HG03196 (cell line): ENCODE measurements at regions not wholly inside any gene's neighbourhood (a gene's known extent, or its start where the extent isn't known, plus 50 kb on each side); places are given as distances from the start of the nearest gene placed in this dataset.

Experiments
- ATAC-seq: cut with Tn5 transposase; IDR thresholded peaks from one replicate; pipeline ENCODE4 v1.9.1; 2021; ENCODE audit not compliant: unreplicated experiment

DNA sequence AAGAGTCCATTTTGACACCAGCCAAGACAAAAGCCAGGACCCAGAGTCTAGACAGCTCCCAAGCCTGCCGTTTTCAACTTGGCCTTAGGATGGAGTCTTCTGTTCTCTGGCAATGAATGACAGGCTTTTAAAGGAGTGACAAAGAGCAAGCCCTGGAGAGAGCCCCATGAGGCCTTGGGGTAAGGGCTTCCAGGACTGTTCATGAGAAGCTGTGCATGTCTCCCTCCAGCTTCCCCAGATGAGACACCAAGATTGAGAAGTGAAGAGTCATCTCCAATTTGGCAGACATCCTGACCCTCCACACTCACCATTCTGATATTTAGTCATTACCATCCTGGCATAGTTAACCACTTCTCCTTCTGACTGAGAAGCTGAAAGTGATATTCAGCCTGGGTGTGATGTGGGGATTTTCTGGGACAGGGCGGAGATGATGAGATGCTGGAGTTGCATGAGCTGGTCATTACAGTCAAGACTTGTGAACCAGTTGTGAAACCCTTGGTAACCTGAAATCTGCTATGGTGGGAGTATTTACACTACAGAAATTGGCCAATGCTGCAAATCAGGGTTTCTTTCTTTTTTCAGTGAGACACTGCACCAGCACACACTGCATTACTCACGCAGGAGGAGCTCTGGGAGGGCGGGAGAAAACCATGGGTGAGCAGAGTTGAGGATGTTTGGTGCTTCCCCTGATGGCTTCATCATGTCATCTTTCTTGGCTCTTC is 77.8 kb downstream of the VCPKMT start:
- peak; percentile 70 for ATAC-seq

DNA sequence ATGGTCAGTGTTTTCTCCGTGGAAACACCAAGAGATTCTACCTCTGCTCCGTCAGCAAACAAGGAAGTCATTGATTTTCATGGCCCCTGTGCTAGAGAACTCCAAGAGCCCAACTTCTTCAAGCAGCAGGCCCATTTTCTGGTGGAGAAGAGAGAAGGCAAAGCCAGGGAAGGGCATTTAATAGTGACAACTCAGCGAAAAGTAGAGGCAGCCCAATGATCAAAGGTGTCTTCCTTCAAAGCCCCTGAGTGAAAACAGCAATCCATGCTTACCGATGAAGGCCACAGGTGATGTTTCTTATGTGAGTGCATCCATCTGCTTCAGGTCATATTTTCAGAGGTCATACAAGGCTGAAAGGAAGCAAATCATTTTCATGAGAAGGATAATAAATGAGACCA is 77.3 kb downstream of the VCPKMT start:
- no peak for ATAC-seq

DNA sequence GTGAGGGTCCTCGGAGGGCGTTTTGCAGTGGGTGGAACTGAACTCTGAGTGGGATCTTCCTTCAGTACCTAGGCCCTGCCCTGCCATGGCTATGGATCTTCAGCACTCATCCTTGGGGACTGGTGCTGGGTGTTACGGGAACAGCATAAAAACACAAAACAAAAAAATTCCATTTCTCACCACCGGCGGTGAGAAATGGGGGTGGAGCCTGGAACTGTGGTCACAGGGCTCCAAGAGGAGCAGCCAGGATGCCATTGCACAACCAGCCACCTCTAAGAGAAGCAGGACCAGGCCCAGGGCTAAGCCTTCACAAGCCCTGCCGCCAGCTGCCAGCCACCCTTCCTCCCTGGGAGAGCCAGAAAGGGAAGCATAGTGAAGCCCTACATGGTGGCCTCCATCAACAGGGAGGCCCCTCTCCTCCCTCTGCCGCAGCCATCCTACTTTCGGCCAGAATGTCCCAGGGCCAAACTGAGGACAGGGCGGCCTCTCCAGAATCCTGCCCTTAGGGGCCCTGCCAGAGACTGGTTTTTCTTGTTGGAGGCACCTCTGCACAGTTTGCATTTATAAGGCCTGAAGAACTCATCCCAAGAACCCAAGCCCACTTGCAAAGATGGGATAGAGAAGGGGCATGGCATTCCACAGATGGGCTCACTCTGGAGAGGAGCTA is 76.5 kb downstream of the VCPKMT start:
- ATAC-seq = no peak

- peak; percentile 24 for ATAC-seq
Measured at GRCh38 chr14:50040401-50040775, 76.0 kb downstream of the VCPKMT start.

- ATAC-seq = no peak
Measured at GRCh38 chr14:50040895-50041465, 75.4 kb downstream of the VCPKMT start.

DNA sequence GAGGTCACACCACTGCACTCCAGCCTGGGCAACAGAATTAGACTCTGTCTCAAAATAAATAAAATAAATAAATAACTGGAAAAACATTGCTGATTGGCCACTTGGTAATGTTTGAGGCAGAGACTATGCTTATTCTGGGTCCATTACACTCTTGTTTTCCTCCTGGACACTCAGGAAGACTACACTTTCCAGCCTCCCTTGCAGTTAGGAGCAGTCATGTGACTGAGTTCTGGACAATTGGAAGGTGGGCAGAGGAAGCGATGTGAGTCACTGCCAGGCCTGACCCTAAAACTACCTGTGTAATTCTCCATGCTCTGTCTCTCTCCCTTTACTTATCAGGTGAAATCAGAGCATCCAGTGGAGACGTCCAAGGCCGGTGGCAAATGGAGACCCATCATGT is 74.4 kb downstream of the VCPKMT start:
- no peak for ATAC-seq

DNA sequence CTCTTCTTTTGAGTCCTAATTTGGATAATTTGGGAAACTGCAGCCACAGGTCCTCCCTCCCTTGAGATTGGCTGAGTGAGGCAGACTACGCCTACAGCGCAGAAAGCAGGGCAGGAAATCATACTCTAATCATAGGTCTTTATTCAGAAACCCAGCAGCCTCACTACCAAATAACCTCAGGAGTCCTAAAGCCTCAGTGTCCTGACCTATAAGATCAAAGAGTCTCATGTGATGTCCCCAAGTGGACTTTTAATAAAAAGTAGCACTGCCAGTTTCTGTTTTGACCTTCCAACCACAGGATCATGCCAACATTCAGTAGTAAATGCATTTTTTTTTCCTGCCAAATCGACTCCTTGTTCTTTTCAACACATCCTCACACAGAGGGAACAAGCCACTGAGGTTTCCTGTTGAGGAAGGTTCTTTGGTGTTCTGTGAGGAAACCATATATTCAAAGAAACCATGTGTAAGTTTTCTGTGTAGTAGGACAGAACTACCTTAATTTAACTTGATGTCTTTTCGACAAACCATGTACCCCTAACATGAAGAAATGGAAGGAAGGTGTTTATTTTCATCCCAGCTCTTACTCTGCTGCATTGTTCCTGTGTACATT is 72.2 kb downstream of the VCPKMT start:
- no peak for ATAC-seq

DNA sequence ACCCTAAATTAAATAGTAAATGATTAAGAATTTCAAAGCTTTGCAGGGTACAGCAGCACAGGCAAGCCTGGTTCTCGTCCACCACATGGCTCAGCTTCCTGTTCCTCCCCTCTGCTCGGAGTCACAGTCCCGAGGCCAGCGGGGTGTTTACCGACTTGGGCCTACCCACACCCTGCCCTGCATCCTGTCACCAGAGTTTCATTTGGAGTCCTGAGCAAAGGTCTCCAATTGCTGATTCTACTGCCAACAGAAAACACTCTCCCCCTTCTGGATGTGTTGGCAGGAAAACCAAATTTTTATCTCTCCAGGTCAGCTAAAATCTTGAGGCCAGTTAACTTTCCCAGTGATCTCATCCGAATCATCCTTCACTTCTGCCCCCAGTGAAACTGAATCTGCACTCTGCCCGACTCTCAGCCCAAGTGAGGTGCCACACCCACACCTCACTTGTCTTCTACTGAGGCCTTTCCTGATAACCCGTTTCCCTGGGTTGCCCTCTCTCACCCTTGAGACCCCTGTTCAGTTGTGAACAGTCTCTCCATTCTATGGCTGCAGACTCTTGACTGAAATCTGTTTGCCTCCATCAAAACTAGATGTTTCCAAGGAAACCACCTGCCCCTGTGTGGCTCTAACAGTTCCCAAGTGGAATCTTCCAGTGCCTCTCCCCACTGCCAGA is 71.2 kb downstream of the VCPKMT start:
- peak; percentile 72 for ATAC-seq

GRCh38 chr14:50045837-50046236 is 70.5 kb downstream of the VCPKMT start:
- ATAC-seq = no peak

- peak; percentile 75 for ATAC-seq
Measured at GRCh38 chr14:50047274-50047676, 69.1 kb downstream of the VCPKMT start.

DNA sequence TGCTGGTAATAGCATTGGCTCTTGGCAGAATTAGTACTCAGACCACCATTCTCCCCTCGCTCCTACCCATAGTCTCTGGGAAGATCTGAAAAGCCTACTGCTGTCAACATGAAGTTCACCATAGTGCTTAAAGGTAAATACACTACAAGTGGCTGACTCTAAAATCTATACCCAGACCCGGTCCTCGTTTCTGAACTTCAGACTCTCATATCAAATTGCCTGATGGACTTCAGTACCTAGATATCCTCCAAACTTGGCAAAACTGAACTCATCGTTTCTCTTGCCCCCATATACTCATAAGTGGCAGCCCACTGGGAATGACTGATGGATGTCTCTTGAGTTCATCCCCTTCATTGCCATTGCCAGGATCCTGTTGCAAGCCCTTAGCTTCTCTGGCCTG is 67.3 kb downstream of the VCPKMT start:
- no peak for ATAC-seq

DNA sequence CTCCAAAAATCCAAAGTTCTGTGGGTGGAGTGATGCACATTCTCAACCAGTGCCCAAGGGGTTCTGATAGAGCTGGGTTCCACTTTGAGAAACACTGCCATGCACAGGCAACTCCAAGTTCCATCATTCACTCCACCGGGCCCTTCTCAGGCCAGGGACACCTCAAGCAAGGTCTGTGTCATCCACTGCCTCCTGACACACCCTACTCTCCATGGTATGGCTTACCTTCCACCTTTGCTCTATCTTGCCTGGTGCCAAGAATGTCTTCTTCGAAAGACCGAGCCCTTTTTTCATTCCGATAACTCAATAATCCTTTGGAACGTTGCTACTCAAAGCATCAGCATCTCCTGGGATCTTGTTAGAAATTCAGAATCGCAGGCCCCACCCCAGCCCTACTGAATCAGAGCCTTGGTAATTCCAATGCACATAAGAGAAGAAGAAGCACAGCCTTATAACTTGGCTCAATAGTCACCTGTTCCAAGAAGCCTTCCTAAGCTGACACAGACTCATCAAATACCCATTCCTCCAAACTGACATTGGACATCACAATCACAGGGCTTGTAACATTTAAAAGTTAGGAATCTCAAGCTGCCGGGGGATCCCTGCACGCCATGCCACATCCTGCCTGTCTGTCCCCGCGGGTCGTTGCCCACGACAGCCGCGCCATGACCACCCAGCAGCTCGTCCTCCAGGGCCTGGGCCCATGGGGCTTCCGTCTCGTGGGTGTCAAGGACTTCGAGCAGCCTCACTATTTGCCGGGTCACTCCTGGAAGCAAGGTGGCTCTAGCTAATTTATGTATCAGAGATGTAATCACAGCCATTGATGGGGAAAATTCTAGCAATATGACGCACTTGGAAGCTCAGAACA is 66.4 kb downstream of the VCPKMT start:
- ATAC-seq = no peak

GRCh38 chr14:50051106-50051505 is 65.3 kb downstream of the VCPKMT start:
- no peak for ATAC-seq

GRCh38 chr14:50051706-50052105 is 64.7 kb downstream of the VCPKMT start:
- no peak for ATAC-seq

DNA sequence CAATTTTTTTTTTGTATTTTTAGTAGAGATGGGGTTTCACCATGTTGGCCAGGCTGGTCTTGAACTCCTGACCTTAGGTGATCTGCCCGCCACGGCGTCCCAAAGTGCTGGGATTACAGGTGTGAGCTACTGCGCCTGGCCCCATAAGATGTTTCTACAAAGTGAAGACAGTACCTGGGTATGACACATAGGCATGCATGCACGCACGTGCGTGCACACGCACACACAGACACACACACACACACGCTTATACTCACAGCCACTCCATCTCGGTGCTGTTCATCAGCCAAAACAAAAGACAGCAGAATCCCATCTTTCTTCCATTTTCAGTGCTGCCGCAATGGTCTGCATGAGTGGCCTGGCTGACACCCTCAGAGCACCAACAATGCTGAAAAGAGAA is 63.9 kb downstream of the VCPKMT start:
- no peak for ATAC-seq

DNA sequence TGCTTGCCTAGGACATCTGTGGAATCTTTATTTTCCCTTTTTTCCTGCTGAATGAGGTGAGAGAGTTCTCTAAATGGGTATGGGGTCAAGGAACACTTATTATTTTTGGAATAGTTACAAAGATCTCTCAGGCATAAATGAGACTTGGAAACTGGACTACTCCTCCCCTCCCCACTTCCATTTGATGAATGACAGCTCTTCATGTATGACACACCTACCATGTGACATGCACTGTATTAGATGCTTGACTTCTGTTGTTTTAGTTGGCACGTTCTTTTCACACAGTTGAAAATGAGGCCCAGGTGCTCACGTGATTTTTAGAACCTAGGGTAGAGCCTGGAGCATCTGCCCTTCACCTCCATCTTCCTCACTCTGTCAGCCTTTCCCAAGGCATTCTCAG is 62.4 kb downstream of the VCPKMT start:
- no peak for ATAC-seq

- no peak for ATAC-seq
Measured at GRCh38 chr14:50055461-50056228, 60.7 kb downstream of the VCPKMT start.

- ATAC-seq = no peak
Measured at GRCh38 chr14:50056435-50056834, 59.9 kb downstream of the VCPKMT start.

DNA sequence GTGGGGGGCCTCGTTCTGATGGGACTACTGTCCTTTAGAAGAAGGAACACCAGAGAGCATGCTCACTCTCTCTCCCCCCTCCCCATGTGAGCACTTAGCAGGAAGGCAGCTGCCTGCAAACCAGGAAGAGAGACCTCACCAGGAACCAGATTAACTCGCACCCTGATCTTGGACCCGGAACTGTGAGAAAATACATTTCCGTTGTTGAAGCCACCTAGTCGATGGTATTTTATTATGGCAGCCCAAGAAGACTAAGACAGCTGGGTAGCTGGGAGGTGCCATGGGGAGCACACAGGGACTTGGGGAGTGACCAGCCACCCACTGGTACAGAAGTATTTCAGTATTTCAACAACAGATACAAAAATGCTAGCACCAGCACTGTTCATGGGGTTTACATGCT is 59.0 kb downstream of the VCPKMT start:
- ATAC-seq = no peak

GRCh38 chr14:50058113-50058512 is 58.3 kb downstream of the VCPKMT start:
- no peak for ATAC-seq
